M059J (cell line): ENCODE measurements at regions not wholly inside any gene's neighbourhood (a gene's known extent, or its start where the extent isn't known, plus 50 kb on each side); places are given as distances from the start of the nearest gene placed in this dataset.
"Not testable (repeated sequence)": the region's sequence is repeated elsewhere in the genome, so short reads cannot be mapped to it uniquely, and the experiment has no call there.

Experiments
- DNase-seq: peaks from one replicate; pipeline ENCODE4 v3.0.0-alpha.2; 2012; ENCODE audit warnings: low read depth

DNA sequence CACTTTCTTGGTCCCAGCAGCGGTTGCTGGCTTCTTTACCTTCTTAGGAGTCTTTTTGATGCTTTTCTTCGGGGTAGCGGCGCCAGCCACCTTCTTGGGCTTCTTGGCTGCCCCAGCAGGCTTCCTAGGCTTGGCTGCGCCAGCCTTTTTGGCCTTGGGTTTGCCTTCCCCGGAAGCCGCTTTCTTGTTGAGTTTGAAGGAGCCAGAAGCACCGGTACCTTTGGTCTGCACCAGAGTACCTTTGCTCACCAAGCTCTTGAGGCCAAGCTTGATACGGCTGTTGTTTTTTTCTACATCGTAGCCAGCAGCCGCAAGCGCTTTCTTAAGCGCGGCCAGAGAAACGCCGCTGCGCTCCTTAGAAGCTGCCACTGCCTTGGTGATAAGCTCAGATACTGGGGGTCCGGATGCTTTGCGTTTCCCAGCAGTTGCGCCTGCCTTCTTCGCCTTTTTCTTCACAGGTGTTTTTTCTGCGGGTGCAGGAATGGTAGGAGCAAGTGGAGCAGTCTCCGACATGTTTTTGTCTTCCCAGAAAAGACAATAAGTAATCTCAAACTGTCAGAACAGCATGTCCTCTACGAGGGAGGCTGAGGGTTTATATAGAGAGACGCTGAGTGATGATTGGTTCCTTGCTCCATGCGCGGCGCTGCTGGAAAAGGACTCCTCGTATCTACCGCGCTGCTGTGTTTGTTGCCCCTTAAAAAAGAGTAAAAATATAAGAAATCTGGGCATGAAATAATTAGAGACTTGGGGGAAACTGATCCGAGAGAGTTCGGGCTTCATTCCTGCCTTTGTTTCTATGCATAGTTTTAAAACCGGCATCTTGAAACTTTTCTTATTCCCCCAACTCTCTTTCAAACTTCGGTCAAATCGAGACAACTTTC, 130.3 kb upstream of the BTN3A2 start:
- DNase-seq, result peak; percentile 94

- DNase-seq, result no peak
Observed at GRCh38 chr6:26235302-26235670, 129.7 kb upstream of the BTN3A2 start.

DNA sequence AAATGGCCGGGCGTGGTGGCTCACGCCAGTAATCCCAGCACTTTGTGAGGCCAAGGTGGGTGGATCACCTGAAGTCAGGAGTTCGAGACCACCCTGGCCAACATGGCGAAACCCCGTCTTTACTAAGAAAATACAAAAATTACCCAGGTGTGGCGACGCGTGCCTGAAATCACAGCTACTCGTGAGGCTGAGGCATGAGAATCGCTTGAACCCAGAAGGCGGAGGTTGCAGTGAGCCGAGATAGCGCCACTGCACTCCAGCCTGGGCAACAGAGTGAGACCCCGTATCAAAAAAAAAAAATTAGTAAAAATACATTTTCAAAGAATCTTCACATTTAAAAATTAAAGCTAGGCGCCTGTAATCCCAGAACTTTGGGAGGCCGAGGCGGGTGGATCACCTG, 125.6 kb upstream of the BTN3A2 start:
- DNase-seq, result not testable (repeated sequence)

DNA sequence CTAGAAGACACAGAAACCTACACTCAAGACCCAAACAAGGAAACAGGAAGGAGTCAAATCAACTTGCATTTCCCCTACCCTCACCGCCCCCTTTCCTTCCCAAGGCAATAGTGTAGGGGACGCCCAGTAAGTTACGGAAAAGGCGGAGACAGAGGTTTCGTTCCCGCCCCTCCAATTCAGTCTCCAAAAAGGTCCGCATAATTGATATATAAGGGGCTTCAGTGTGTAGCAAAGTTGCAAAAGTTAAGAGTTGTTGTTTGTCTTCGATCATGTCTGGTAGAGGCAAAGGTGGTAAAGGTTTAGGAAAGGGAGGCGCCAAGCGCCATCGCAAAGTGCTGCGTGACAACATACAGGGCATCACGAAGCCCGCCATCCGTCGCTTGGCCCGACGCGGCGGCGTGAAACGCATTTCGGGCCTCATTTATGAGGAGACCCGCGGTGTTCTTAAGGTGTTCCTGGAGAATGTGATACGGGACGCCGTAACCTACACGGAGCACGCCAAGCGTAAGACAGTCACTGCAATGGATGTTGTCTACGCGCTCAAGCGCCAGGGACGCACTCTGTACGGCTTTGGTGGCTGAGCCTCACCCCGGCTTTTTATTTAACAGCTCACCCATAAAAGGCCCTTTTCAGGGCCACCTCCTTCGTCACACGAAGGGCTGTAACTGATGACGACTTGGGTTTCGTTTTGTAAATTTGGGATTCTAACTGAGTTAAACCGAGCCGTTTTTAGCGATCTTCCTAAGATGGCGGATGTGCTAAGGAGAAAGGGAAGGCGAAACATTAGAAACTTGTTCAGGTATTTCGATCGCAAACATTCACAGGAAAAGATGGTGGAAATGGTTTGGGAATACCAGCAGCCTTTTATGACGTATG, 124.6 kb upstream of the BTN3A2 start:
- DNase-seq, result no peak

- no peak for DNase-seq
Observed at GRCh38 chr6:26241033-26241895, 123.7 kb upstream of the BTN3A2 start.

DNA sequence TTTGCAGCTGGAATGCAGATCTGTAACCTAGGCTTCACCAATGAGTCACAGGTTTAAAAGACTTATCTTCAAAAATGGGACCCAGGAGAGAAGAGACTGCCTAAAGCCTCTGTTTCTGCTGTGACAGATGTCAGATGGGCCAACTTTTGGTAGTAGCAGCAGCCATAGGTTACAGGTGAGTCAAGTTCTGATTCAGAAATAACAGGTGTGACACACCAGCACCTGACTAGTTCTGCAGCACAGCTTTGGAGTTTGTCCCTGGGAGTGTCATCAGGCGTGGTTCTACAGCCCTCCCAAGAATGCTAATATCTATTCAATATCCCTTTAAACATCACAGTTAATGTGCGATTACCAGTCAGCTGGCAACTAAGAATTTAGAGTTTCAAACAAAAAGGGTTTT, 121.9 kb upstream of the BTN3A2 start:
- no peak for DNase-seq

DNA sequence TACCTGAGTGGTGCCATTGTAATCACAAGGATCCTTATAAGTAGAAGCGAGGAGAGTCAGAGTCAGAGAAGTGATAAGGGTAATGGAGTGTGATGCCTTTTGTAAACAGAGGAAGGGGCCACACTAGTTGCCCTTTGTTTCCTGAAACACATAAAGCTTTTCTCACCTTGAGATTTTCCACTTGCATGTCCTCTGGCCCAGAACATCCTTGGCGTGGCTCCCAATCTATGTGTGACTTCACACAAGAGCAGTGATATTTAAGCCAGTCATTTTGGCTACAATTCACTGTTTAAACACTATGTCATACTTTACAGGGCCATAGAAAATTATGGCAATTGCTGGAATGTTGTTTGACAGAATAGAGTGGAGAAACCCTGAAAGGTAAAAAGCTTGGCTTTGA, 121.2 kb upstream of the BTN3A2 start:
- no peak for DNase-seq

GRCh38 chr6:26246058-26246457, 118.9 kb upstream of the BTN3A2 start:
- no peak for DNase-seq

GRCh38 chr6:26246553-26246952, 118.4 kb upstream of the BTN3A2 start:
- no peak for DNase-seq

DNA sequence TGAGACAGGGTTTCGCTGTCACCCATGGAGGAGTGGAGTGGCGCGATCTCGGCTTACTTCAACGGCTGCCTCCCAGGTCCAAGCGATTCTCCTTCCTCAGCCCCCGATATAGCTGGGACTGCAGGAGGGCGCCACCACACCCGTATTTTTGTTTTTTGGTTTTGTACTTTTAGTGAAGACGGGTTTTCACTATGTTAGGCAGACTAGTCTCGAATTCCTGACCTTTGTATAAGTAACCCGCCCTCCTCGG, 115.4 kb upstream of the BTN3A2 start:
- DNase-seq, result no peak

DNA sequence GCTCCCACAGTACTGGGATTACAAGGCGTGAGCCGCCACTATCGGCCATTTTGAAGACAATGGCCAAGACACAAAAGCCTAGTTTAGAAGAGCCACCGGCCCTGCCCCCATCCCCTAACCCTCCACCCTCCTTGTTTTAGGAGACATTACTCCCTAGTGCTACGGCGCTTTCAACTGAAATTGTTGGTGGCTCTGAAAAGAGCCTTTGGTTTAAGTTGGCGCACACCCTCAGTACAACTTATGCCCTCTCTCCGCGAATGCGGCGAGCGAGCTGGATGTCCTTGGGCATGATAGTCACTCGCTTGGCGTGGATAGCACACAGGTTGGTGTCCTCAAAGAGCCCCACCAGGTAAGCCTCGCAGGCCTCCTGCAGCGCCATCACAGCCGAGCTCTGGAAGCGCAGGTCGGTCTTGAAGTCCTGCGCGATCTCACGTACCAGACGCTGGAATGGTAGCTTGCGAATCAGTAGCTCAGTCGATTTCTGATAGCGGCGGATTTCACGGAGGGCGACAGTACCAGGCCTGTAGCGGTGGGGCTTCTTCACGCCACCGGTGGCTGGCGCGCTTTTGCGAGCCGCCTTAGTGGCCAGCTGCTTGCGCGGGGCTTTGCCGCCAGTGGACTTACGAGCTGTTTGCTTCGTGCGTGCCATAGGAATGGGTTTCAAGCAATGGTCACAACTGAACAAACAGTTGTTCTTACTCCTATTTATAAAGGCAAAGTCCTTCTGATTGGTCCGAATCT, 114.9 kb upstream of the BTN3A2 start:
- peak; percentile 96 for DNase-seq

- no peak for DNase-seq
Observed at GRCh38 chr6:26250698-26251044, 114.3 kb upstream of the BTN3A2 start.

DNA sequence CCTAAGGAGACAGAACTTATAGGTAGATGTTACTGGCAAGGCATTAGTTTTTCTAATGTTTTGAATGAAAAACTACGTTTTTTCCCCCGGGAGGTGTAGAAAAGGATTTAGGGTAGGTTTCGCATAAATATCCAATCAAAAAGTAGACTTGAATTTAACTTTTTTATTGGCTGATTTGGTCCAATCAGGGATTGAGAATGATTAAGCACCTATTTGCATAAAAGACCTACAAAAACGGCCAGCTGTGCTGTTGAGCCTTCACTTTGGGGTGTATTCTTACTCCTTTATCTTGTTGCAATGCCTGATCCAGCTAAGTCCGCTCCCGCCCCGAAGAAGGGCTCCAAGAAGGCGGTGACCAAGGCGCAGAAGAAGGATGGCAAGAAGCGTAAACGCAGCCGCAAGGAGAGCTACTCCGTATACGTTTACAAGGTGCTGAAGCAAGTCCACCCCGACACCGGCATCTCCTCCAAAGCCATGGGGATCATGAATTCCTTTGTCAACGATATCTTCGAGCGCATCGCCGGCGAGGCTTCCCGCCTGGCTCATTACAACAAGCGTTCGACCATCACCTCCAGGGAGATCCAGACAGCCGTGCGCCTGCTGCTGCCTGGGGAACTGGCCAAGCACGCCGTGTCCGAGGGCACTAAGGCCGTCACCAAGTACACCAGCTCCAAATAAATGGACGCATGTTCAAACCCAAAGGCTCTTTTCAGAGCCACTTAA, 113.5 kb upstream of the BTN3A2 start:
- DNase-seq, result peak; percentile 98

DNA sequence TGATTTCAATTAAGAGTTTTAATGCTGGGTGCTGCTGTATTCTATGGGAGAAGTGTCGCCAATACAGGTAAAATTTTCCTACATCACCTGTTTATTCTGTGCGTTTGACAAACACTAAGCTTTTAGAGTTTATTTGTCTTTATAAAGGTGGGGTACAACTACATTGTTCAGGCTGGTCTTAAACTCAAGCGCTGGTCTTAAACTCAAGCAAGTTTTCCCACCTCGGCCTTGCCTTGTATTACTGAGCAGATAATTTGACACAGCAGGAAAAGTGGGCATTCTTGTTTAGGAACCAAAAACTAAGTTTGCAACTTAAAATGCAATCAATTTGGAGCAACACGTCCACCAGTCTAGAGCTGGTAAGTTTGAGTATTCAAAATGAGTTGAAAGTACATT, 112.9 kb upstream of the BTN3A2 start:
- DNase-seq, result no peak

GRCh38 chr6:26254724-26255123, 110.3 kb upstream of the BTN3A2 start:
- peak; percentile 45 for DNase-seq

- no peak for DNase-seq
Observed at GRCh38 chr6:26257272-26257671, 107.7 kb upstream of the BTN3A2 start.

DNA sequence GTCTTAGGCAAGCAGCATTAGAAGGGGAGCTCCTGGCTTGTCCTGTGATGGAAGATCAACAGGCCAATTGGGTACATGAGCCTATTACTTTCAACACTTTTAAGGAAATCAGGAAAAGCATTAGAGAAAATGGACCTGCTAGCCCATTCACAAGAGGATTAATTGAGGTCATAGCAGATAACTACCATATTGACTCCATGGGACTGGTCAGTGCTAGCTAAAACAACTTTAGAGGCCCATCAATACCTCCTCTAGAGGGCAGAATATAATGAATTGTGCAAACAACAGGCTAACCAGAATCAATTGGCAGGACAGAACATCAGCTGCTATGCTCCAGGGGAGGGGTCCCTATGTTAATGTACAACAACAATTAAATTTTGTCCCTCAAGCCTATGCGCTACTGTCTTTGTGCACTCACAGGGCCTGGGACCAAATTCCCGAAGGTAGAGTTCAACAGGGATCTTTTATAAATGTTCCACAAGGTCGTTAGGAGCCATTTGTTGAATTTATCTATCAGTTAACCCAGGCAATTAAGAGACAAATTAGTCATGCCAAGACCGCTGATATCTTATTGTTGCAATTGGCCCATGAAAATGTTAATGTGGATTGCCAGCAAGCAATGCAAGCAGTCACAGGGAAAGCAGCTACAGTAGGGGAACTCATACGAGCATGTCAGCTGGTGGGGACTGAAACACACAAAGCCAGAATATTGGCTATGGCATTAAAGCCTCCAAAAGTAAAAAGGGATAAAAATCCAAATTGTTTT, 106.6 kb upstream of the BTN3A2 start:
- no peak for DNase-seq

GRCh38 chr6:26260110-26260637, 104.8 kb upstream of the BTN3A2 start:
- no peak for DNase-seq

DNA sequence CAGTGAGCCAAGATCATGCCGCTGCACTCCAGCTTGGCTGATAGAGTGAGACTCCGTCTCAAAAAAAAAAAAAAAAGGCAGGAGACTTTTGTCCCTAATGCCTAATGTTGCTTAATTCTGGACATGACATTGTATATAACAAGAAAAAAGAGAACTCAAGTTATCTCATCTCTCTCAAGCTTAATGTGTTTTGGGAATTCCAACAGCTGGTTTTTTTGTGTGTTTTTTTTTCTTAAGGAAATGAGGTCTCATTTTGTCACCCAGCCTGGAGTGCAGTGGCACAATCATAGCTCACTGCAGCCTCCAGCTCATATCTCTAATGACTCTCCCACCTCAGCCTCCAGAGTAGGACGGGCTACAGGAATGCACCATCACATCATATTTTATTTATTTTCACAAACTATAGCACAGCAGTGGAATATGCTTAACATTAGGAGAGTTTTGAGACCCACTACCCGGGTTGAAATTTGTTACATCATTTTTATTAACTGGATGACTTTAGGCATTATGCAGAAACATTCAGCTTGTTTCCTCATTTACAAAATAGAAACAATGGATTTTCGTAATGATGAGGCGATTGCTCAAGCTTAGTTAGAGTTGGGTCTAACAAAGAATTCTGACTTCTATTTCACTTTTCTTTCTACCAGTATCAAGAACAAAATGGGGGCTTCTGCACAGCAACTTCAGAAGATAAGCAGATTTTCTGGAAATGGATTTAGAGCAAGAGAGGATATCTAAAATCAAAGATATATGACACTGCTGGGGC, 104.1 kb upstream of the BTN3A2 start:
- DNase-seq, result no peak
